ENCODE measurements at regions not wholly inside any gene's neighbourhood (a gene's known extent, or its start where the extent isn't known, plus 50 kb on each side); places are given as distances from the start of the nearest gene placed in this dataset.
"Not testable (repeated sequence)": the region's sequence is repeated elsewhere in the genome, so short reads cannot be mapped to it uniquely, and the experiment has no call there.

DNA sequence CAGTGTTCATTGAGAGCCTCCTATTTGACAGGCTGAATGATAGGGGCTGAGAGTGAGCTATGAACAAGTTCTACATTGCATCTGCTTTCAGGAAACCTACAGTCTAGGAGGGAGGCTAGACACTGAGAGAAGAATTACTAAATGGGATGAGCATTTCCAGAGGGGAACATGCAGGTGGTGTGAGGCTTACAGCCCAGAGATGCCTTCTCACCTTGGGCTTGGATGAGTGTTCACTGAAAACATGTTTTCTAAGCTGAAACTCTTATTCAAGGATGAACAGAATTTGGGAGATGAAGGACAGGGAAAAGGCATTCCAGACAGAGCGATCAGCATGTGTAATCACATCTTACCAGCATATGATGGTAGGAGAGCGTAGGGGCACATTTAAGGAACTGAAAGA is 177.5 kb upstream of the E2F8 start:
- no peaks in the 10 kb centered on the region for H3K36me3 ChIP-seq (ENCODE audit: control insufficient read depth in 2 of 2, extremely low read depth in 1 of 2, insufficient read depth in 2 of 2, low read length in 2 of 2)
- intact Hi-C loops (cut with micrococcal nuclease), result no loop called here
- DNase-seq (ENCODE audit: low read depth, low spot score) (no peak), FAIRE-seq (no peak)
- ChIA-PET CTCF (no interaction called here), POLR2A (no interaction called here)
- TF ChIP-seq GATA2 (IDR thresholded peaks at IDR 0.05; ENCODE audit: insufficient read depth, insufficient read length, low read depth, low read length) (no peak), FOS (IDR thresholded peaks at IDR 0.05; ENCODE audit: borderline replicate concordance, insufficient read depth, low read length) (no peak), EZH2 (IDR thresholded peaks at IDR 0.05; ENCODE audit: borderline replicate concordance, low read depth, low read length, severe bottlenecking) (no peak), JUN (IDR thresholded peaks at IDR 0.05; ENCODE audit: borderline replicate concordance, insufficient read depth, insufficient read length, low read depth) (no peak), POLR2A (IDR thresholded peaks at IDR 0.05; ENCODE audit: low read depth, low read length) (no peak), POLR2AphosphoS5 (IDR thresholded peaks at IDR 0.05; ENCODE audit: insufficient read depth, low read depth, low read length) (no peak), MAX (IDR thresholded peaks at IDR 0.05; ENCODE audit: insufficient read depth, insufficient read length) (no peak), MYC (IDR thresholded peaks at IDR 0.05; ENCODE audit: low read depth, low read length) (no peak)
- TF ChIP-seq, protein P1, sequence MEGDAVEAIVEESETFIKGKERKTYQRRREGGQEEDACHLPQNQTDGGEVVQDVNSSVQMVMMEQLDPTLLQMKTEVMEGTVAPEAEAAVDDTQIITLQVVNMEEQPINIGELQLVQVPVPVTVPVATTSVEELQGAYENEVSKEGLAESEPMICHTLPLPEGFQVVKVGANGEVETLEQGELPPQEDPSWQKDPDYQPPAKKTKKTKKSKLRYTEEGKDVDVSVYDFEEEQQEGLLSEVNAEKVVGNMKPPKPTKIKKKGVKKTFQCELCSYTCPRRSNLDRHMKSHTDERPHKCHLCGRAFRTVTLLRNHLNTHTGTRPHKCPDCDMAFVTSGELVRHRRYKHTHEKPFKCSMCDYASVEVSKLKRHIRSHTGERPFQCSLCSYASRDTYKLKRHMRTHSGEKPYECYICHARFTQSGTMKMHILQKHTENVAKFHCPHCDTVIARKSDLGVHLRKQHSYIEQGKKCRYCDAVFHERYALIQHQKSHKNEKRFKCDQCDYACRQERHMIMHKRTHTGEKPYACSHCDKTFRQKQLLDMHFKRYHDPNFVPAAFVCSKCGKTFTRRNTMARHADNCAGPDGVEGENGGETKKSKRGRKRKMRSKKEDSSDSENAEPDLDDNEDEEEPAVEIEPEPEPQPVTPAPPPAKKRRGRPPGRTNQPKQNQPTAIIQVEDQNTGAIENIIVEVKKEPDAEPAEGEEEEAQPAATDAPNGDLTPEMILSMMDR (IDR thresholded peaks at IDR 0.05; ENCODE audit: extremely low read depth in 1 of 2, insufficient read depth in 1 of 2, low read depth in 1 of 2, low read length in 2 of 2), result no peak
- H3K4me2 ChIP-seq (ENCODE audit: insufficient read depth, low read length), result no peak overlapping the region
- no peak overlapping the region for H2AFZ ChIP-seq (ENCODE audit: low read depth, low read length)
- no peak overlapping the region for H3K27ac ChIP-seq (ENCODE audit: insufficient read depth, low read depth, low read length)
- no peaks in the 10 kb centered on the region for H3K4me1 ChIP-seq (ENCODE audit: control insufficient read depth, extremely low read depth, insufficient read depth, low read length)
- BruUV-seq (replicated peaks), result no TSS peak
- no peaks in the 10 kb centered on the region for H3K9me1 ChIP-seq (replicated peaks; ENCODE audit: control insufficient read depth, extremely low read depth, insufficient read depth, low read length)
- no peaks in the 10 kb centered on the region for H3K9me3 ChIP-seq (replicated peaks; ENCODE audit: control insufficient read depth, insufficient read depth, low read length)
- H3K9ac ChIP-seq (replicated peaks; ENCODE audit: extremely low read depth, insufficient read depth, low read length), result no peak overlapping the region
- no peak overlapping the region for H3K4me3 ChIP-seq (replicated peaks in 1 of 3; ENCODE audit: insufficient read depth in 1 of 3, low read depth in 1 of 3, low read length in 3 of 3)
- H3K27me3 ChIP-seq (ENCODE audit: control insufficient read depth in 2 of 2, insufficient read depth in 2 of 2, low read length in 2 of 2), result peaks cover 0 to 4% of the 10 kb centered on the region in 2 experiments
- H3K79me2 ChIP-seq (ENCODE audit: control insufficient read depth, insufficient read depth, low read length), result no peaks in the 10 kb centered on the region
- dilution Hi-C loops (cut with MboI; ENCODE audit: extremely low pct_ligation_motif_present, low sequenced_read_pairs), result no loop called here
- no peaks in the 10 kb centered on the region for H4K20me1 ChIP-seq (replicated peaks; ENCODE audit: control insufficient read depth, extremely low read depth, insufficient read depth, low read length)

GRCh38 chr11:19412070-19412469 is 171.3 kb upstream of the E2F8 start:
- H3K27me3 ChIP-seq (ENCODE audit: control insufficient read depth in 2 of 2, insufficient read depth in 2 of 2, low read length in 2 of 2); POLR2A ChIA-PET; H3K4me2 ChIP-seq (ENCODE audit: insufficient read depth, low read length); H3K27ac ChIP-seq (ENCODE audit: insufficient read depth, low read depth, low read length); H3K9me1 ChIP-seq (replicated peaks; ENCODE audit: control insufficient read depth, extremely low read depth, insufficient read depth, low read length); H3K4me3 ChIP-seq (replicated peaks in 1 of 3; ENCODE audit: insufficient read depth in 1 of 3, low read depth in 1 of 3, low read length in 3 of 3); H3K9me3 ChIP-seq (replicated peaks; ENCODE audit: control insufficient read depth, insufficient read depth, low read length); DNase-seq (ENCODE audit: low read depth, low spot score); intact Hi-C loops (cut with micrococcal nuclease); BruUV-seq (replicated peaks); H4K20me1 ChIP-seq (replicated peaks; ENCODE audit: control insufficient read depth, extremely low read depth, insufficient read depth, low read length); FAIRE-seq; H3K79me2 ChIP-seq (ENCODE audit: control insufficient read depth, insufficient read depth, low read length); H2AFZ ChIP-seq (ENCODE audit: low read depth, low read length); dilution Hi-C loops (cut with MboI; ENCODE audit: extremely low pct_ligation_motif_present, low sequenced_read_pairs); CTCF ChIA-PET; H3K4me1 ChIP-seq (ENCODE audit: control insufficient read depth, extremely low read depth, insufficient read depth, low read length); H3K9ac ChIP-seq (replicated peaks; ENCODE audit: extremely low read depth, insufficient read depth, low read length); H3K36me3 ChIP-seq (ENCODE audit: control insufficient read depth in 2 of 2, extremely low read depth in 1 of 2, insufficient read depth in 2 of 2, low read length in 2 of 2): not testable (repeated sequence)

Measured in endothelial cell of umbilical vein (primary cell).